ENCODE measurements at regions not wholly inside any gene's neighbourhood (a gene's known extent, or its start where the extent isn't known, plus 50 kb on each side); places are given as distances from the start of the nearest gene placed in this dataset.
A peak's percentile ranks its signal among the peaks of the same experiment; 100 is the strongest.
"Not testable (repeated sequence)": the region's sequence is repeated elsewhere in the genome, so short reads cannot be mapped to it uniquely, and the experiment has no call there.

- DNase-seq: no peak
Measured at GRCh38 chrX:1853916-1854315, 239.1 kb downstream of the ASMT start.

DNA sequence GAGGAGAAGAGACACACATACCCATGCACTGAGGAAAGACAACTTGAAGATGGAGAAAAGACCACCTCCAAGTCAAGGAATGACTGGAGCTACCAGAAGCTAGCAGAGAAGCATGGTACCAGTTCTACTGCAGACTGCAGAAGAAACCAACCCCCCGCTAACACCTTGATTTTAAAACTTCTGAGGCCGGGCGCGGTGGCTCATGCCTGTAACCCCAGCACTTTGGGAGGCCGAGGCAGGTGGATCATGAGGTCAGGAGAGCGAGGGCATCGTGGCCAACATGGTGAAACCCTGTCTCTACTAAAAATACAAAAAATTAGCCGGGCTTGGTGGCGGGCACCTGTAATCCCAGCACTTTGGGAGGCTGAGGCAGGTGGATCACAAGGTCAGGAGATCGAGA lies 240.0 kb downstream of the ASMT start:
- not testable (repeated sequence) for DNase-seq

DNA sequence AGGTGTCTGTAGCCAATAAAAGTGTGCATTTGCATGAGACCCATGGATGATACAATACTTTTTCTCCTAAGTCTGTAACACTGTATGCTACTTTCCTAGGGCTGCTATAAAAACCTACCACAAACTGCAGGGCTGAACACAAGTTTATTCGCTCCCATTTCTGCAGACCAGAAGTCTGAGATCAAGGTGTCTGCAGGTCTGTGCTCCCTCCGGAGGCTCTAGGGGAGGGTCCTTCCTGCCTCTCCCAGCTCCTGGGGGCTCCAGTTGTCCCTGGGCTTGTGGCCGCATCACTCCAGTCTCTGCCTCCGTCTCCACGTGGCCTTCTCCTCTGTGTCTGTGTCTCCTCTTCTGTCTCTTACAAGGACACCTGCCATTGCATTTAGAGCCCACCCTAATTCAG lies 244.4 kb downstream of the ASMT start:
- DNase-seq: not testable (repeated sequence)

DNA sequence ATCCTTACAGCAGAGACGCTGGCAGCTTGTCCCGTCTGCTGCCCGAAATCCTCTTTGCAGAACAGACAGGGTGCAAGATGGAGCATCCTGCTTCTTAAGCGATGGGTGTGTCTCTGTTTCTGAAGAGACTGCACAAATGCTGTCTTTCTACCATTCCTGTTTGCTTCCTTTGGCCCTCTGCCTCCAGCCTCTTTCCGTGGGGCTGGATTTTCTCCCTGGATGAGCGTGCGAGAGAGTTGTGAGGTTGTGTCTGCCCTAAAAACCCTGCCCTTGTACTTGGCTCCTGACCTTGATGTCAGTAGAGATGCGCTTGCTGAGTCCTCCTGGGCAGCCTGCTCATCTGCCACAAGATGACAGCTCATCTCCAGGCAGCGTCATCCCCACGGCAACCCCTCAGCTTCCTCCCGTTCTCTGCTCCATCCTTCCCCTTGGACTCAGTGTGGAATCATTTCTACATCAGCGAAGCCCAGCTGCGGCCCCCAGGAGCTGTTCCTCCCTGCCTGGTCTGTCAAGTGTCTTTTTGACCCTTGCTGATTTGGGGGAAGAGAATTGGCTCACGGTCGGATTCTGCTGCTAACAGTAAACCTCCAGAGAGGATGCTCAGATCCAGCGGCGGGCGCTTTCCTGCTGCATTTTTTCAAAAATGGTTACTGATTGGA lies 246.2 kb downstream of the ASMT start:
- DNase-seq: no peak

- not testable (repeated sequence) for DNase-seq
Measured at GRCh38 chrX:1863995-1864394, 249.1 kb downstream of the ASMT start.

DNA sequence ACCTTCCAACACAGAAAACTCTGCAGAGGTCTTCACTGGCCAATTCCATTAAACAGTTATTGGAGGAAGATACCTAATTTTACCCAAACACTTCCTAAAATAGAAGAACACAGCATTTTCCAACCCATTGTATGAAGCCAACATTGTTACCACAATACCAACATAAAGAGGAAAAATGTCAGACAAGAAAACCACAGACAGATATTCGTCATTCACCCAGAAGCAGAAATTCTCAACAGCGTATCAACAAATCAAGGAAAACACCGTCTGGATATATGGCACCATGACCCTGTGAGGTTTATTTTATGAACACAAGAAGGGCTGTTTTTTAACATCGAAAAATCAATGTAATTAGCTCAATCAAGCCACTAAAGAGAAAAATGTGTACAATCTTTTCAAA lies 255.6 kb downstream of the ASMT start:
- DNase-seq: peak; percentile 42

GRCh38 chrX:1871887-1872286 lies 257.0 kb downstream of the ASMT start:
- no peak for DNase-seq

DNA sequence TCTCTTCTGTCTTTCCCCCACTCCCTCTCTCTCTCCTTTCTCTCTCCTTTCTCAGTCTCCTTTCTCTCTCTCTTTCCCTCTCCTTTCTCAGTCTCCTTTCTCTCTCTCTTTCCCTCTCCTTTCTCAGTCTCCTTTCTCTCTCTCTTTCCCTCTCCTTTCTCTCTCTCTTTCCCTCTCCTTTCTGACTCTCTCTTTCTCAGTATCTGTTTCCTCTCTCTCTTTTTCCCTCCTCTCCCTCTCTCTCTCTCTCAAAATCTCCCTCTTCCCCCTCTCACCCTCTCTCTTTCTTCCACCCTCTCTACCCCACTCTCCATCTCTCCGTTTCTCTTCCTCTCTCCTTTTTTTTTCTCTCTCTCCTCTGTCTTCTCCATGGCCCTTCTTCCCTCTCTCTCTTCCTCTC lies 258.8 kb downstream of the ASMT start:
- no peak for DNase-seq

DNA sequence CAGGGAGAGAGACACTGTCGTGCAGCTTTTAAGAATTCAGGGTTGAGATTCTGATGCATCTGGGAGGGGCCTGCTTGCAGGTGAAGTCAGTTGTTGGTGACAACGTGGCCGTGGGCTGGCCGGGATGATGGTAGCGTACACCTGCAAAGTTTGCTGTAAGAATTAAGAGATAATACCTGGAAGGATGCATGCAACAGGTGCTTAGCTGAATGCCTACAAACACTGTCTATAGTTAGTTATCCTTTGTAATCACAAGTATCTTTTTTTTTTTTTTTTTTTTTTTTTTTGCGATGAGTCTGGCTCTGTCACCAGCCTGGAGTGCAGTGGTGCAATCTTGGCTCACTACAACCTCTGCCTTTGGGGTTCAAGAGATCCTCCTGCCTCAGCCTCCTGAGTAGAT lies 259.6 kb downstream of the ASMT start:
- DNase-seq: no peak

DNA sequence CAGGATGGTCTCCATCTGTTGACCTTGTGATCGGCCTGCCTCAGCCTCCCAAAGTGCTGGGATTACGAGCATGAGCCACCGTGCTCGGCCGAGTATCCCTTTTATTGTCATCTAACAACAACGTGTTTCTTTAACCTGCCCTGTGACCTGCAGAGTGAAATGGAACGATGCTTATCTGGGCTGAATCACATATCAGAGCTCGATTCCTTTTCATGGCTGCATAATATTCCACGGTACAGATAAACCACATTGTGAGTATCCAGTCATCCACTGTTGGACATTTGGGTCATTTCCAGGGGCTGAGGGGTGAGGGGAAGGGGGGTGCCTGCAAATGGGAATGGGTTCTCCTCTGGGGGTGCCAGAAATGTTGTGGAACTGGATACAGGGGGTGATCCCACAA lies 260.0 kb downstream of the ASMT start:
- no peak for DNase-seq

GRCh38 chrX:1876041-1876440 lies 261.2 kb downstream of the ASMT start:
- no peak for DNase-seq

DNA sequence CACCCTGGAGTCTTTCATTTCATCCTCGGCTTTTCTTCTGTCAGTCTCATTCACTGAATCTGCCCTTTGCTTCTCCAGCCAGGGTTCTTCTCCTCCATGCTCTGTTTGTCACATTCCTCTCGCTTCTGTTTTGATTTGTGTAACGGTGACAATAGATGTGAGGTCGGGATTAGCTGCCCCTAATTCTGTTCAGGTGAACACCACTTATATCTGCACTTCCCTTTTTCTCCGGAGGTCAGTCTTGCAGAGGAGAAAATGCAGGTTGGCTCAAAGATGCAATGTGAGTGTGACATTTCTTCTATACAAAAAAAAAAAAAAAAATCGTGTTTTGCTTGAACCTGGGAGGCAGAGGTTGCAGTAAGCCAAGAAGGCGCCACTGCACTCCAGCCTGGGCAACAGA lies 262.9 kb downstream of the ASMT start:
- no peak for DNase-seq

GRCh38 chrX:1880884-1881817 lies 266.3 kb downstream of the ASMT start:
- DNase-seq: not testable (repeated sequence)

- peak; percentile 76 for DNase-seq
Measured at GRCh38 chrX:1883772-1884171, 268.9 kb downstream of the ASMT start.

DNA sequence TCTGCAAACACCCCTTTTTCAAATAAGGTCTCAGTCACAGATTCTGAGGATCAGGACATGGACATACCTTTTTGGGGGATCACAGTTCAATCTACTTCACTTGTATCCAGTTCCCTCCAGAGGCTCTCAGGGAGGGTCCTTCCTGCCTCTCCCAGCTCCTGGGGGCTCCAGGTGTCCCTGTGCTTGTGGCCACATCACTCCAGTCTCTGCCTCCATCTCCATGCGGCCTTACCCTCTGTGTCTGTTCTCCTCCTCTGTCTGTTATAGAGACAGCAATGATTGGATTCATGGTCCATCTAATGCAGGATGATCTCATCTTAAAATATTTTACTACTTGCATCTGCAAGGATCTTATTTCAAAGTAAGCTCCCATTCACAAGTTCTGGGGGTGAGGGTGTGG lies 269.6 kb downstream of the ASMT start:
- no peak for DNase-seq

DNA sequence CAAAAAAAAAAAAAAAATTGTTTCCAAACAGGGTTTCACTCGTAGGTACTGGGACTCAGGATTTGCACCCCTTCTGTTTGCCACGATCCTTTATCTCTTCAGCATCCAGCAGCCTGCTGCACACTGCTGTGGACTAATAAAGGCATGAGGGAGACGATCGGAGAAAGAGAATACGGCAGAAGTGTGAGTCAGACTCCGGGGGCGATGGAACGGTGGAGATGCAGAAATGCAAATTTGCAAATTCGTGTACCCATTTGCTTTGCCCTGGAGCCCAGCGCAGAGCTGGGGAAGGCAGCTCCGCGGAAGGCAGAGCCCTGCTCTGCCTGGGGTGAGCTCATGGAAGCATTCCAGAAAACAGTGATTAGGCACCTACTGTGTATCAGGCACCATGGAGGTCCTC lies 270.3 kb downstream of the ASMT start:
- DNase-seq: no peak

DNA sequence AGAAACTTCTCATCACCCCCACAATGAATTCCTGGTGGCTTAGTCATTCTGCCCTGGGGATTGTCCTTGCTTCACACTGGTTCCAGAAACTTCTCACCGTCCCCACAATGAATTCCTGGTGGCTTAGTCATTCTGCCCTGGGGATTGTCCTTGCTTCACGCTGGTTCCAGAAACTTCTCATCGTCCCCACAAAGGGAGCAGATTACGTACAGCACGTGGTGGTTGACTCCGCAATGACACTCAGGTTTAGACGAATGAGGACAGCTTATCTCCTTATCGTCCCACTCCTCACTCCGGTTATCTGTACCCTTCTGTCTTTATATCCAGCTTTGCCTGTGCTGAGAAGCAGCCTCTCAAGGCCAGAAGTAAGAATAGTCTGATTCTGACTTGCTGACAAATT lies 273.4 kb downstream of the ASMT start:
- not testable (repeated sequence) for DNase-seq

GRCh38 chrX:1894026-1894294 lies 279.1 kb downstream of the ASMT start:
- no peak for DNase-seq

- no peak for DNase-seq
Measured at GRCh38 chrX:1894740-1895139, 279.9 kb downstream of the ASMT start.

DNA sequence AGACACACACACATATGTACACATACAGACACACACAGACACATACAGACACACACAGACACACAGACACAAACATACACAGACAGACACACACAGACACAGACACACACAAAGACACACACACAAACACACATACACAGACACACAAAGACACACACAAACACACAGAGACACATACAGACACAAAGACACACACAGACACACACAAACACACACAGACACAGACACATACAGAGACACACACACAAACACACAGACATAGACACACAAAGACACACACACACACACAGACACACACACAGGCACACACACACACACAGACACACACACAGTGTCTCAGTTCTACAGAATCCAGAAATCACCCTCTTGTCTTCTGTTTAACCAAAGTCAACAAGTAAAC lies 280.7 kb downstream of the ASMT start:
- no peak for DNase-seq

GRCh38 chrX:1899841-1900240 lies 285.0 kb downstream of the ASMT start:
- DNase-seq: no peak

- no peak for DNase-seq
Measured at GRCh38 chrX:1902901-1903235, 288.0 kb downstream of the ASMT start.

- DNase-seq: peak; percentile 86
Measured at GRCh38 chrX:1903236-1903935, 288.5 kb downstream of the ASMT start.

- DNase-seq: no peak
Measured at GRCh38 chrX:1904663-1905218, 289.9 kb downstream of the ASMT start.

Data from fibroblast of upper back skin (primary cell).